IMR-90 (cell line): ENCODE measurements at regions not wholly inside any gene's neighbourhood (a gene's known extent, or its start where the extent isn't known, plus 50 kb on each side); places are given as distances from the start of the nearest gene placed in this dataset.

Experiments
- ATAC-seq: fragments of 200-7000 bp; cut with Tn5 transposase; 2 replicates; pipeline ENCODE4 v1.9.1; 2020; ENCODE audit warnings: low read depth, mild to moderate bottlenecking, moderate library complexity
- BruUV-seq: library from RNA; stranded (reverse); fragments of 400-500 nt; replicated peaks from 2 replicates; lab custom pipeline; 2021; lab: Mats Ljungman, UMichigan
- CTCF ChIA-PET: fragments of 300-600 bp; formaldehyde crosslinking; extraction: SDS; loops from one replicate; lab custom pipeline; 2021; ENCODE audit warnings: antibody characterized with exemption; lab: Yijun Ruan, JAX
- POLR2A ChIA-PET: fragments of 300-600 bp; sonication (Branson Sonifier 250); formaldehyde crosslinking; loops from one replicate; lab custom pipeline; 2022; ENCODE audit warnings: antibody characterized with exemption; ENCODE audit not compliant: unreplicated experiment; lab: Charles Lee
- DNase-seq: peaks from one replicate; pipeline ENCODE4 v3.0.0; 2013
- H2AFZ ChIP-seq: replicated peaks from 2 replicates; pipeline ENCODE3; 2013; ENCODE audit warnings: low read length, mild to moderate bottlenecking; ENCODE audit not compliant: poor library complexity
- H2AK5ac ChIP-seq: 2 replicates; pipeline ENCODE4 v1.6.1; 2013; ENCODE audit warnings: low read depth, low read length, inconsistent platforms
- H2AK9ac ChIP-seq: replicated peaks from 2 replicates; pipeline ENCODE3; 2013; ENCODE audit warnings: mild to moderate bottlenecking, low read depth, low read length, moderate library complexity; ENCODE audit not compliant: poor library complexity
- H2BK120ac ChIP-seq: 2 replicates; pipeline ENCODE4 v1.6.1; 2013; ENCODE audit warnings: low read depth, low read length, inconsistent platforms
- H2BK15ac ChIP-seq: 3 replicates; pipeline ENCODE4 v1.6.1; 2013; ENCODE audit warnings: low read depth, low read length, inconsistent platforms
- H2BK20ac ChIP-seq: 2 replicates; pipeline ENCODE4 v1.6.1; 2013; ENCODE audit warnings: low read depth, mild to moderate bottlenecking, inconsistent platforms, low read length, moderate library complexity
- H2BK5ac ChIP-seq: 2 replicates; pipeline ENCODE4 v1.6.1; 2013; ENCODE audit warnings: mild to moderate bottlenecking, low read depth, low read length, inconsistent platforms; ENCODE audit not compliant: poor library complexity, severe bottlenecking
- H3K14ac ChIP-seq: replicated peaks from 2 replicates; pipeline ENCODE4 v1.6.1; 2013; ENCODE audit warnings: low read depth, low read length, inconsistent platforms
- H3K18ac ChIP-seq: 2 replicates; pipeline ENCODE4 v1.6.1; 2013; ENCODE audit warnings: low read depth, low read length, control low read depth
- H3K23ac ChIP-seq: 2 replicates; pipeline ENCODE4 v1.6.1; 2013; ENCODE audit warnings: low read depth, low read length, inconsistent platforms
- H3K27ac ChIP-seq: 2 replicates; pipeline ENCODE4 v1.5.1; 2013; ENCODE audit warnings: mild to moderate bottlenecking, control low read depth, low read length; ENCODE audit not compliant: insufficient read depth
- H3K27me3 ChIP-seq: 2 replicates; pipeline ENCODE4 v1.6.1; 2013; ENCODE audit warnings: low read length; ENCODE audit not compliant: control insufficient read depth, insufficient read depth
- H3K36me3 ChIP-seq: 2 replicates; pipeline ENCODE4 v1.6.1; 2013; ENCODE audit warnings: low read length, mixed read lengths; ENCODE audit not compliant: control insufficient read depth, insufficient read depth
- H3K4ac ChIP-seq: 2 replicates; pipeline ENCODE4 v1.6.1; 2013; ENCODE audit warnings: low read depth, low read length, inconsistent platforms
- H3K4me1 ChIP-seq: 2 replicates; pipeline ENCODE4 v1.6.1; 2013; ENCODE audit warnings: low read length, mixed read lengths; ENCODE audit not compliant: control insufficient read depth, insufficient read depth
- H3K4me2 ChIP-seq: 2 replicates; pipeline ENCODE4 v1.6.1; 2013; ENCODE audit warnings: low read depth, mild to moderate bottlenecking, control low read depth, low read length, moderate library complexity
- H3K4me3 ChIP-seq: 2 replicates; pipeline ENCODE4 v1.5.1; 2013; ENCODE audit warnings: low read depth, mild to moderate bottlenecking, control low read depth, low read length, moderate library complexity; ENCODE audit not compliant: insufficient read depth
- H3K56ac ChIP-seq: 2 replicates; pipeline ENCODE4 v1.6.1; 2013; ENCODE audit warnings: low read length, inconsistent platforms; ENCODE audit not compliant: insufficient read depth; ENCODE audit errors: extremely low read depth
- H3K79me1 ChIP-seq, 2 experiments: 2 replicates each; pipeline ENCODE4 v1.6.1; 2013; ENCODE audit warnings: low read length in 2 of 2, inconsistent platforms in 1 of 2, low read depth in 1 of 2
- H3K9ac ChIP-seq: 2 replicates; pipeline ENCODE4 v1.6.1; 2013; ENCODE audit warnings: low read depth, low read length, control low read depth
- H3K9me1 ChIP-seq: 2 replicates; pipeline ENCODE4 v1.6.1; 2013; ENCODE audit warnings: low read length, inconsistent platforms; ENCODE audit not compliant: insufficient read depth
- H3K9me3 ChIP-seq: 2 replicates; pipeline ENCODE4 v1.6.1; 2013; ENCODE audit warnings: low read length; ENCODE audit not compliant: control insufficient read depth, insufficient read depth
- H4K20me1 ChIP-seq: 2 replicates; pipeline ENCODE4 v1.6.1; 2013; ENCODE audit warnings: low read length, inconsistent platforms; ENCODE audit not compliant: insufficient read depth
- H4K5ac ChIP-seq: 2 replicates; pipeline ENCODE4 v1.6.1; 2013; ENCODE audit warnings: mild to moderate bottlenecking, low read depth, low read length, control low read depth
- H4K8ac ChIP-seq, 2 experiments: 2 replicates each; pipeline ENCODE4 v1.6.1; 2013; ENCODE audit warnings: low read depth in 2 of 2, low read length in 2 of 2, control low read depth in 1 of 2, inconsistent platforms in 1 of 2
- H4K91ac ChIP-seq: 2 replicates; pipeline ENCODE4 v1.6.1; 2013; ENCODE audit warnings: low read depth, low read length, inconsistent platforms; ENCODE audit not compliant: insufficient read depth
- BHLHE40 ChIP-seq: fragments of 150-350 bp; IDR thresholded peaks from 2 replicates; pipeline ENCODE4 v1.6.1; 2016; ENCODE audit warnings: mild to moderate bottlenecking, low read depth, low read length
- CEBPB ChIP-seq: IDR thresholded peaks from 2 replicates; pipeline ENCODE4 v1.6.1; 2012; ENCODE audit warnings: low read depth, low read length, improper control_type of control experiment
- CHD1 ChIP-seq: IDR thresholded peaks from 2 replicates; pipeline ENCODE4 v1.6.1; 2012; ENCODE audit warnings: low read depth, low read length, improper control_type of control experiment
- FOS ChIP-seq: fragments of 150-350 bp; IDR thresholded peaks from 2 replicates; pipeline ENCODE4 v1.6.1; 2016; ENCODE audit warnings: low read depth, low read length
- MAZ ChIP-seq: IDR thresholded peaks from 2 replicates; pipeline ENCODE4 v1.6.1; 2012; ENCODE audit warnings: low read depth, mild to moderate bottlenecking, low read length, improper control_type of control experiment, moderate library complexity, borderline replicate concordance
- WGBS, 2 experiments: methylation state at CpG; one replicate each; pipeline versions ENCODE4 v1.1.5 to v1.1.7; 2013; ENCODE audit warnings: missing lambda C conversion rate in 2 of 2; ENCODE audit not compliant: insufficient read length in 1 of 2; ENCODE audit errors: extremely low coverage in 2 of 2; 5-methylcytosine and 5-hydroxymethylcytosine counted together
- dilution Hi-C: fragments of 300-500 bp; cut with HindIII; formaldehyde crosslinking; loops from one replicate; pipeline ENCODE4 v1.14.3; 2018; ENCODE audit warnings: low sequenced_read_pairs; ENCODE audit not compliant: unreplicated experiment
- in situ Hi-C: fragments of 300-500 bp; cut with MboI; formaldehyde crosslinking; loops from 3 replicates; pipeline ENCODE4 v1.14.3; 2019; ENCODE audit warnings: low sequenced_read_pairs, inconsistent platforms, mixed read lengths
- intact Hi-C: fragments of 100-400 bp; cut with micrococcal nuclease; formaldehyde crosslinking; loops from 2 replicates; pipeline ENCODE4 v1.10.0; 2022
- TF ChIP-seq, protein P1 (sequence below): conservative IDR thresholded peaks from 2 replicates; pipeline ENCODE4 v1.5.1; 2012; ENCODE audit warnings: mild to moderate bottlenecking, low read depth, low read length, improper control_type of control experiment

DNA sequence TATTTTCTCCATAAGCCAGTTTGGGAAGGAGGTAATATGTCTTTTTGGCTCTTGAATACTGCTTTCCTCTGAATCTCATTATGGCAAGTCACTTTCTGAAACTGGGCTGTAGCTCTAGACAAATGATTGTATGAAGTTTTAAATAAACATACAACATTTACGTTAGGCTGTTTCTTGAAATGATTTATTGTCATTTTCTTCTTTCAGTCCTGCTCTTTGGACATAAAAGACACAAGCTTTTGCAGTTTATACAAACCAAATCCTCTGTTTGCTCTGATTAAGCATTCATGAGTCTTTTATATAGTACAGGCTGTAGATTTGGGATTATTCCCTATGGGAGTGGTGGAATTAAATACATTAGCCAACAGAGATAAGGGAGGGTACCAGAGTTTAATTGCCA is 139.7 kb downstream of the CEP120 start:
- no peak overlapping the region for H2AK9ac ChIP-seq
- H3K14ac ChIP-seq: no peak overlapping the region
- CTCF ChIA-PET: no interaction called here
- no peak overlapping the region for H2AFZ ChIP-seq
- WGBS, 2 experiments: no CpG with 5 or more reads among the region's 1 CpG
- no peak overlapping the region for H3K56ac ChIP-seq
- no peak overlapping the region for H4K5ac ChIP-seq
- H2BK15ac ChIP-seq: no peak overlapping the region
- no peak overlapping the region for H3K4me2 ChIP-seq
- no peak overlapping the region for H2AK5ac ChIP-seq
- ATAC-seq: no peak
- H3K27ac ChIP-seq: no peak overlapping the region
- no peak overlapping the region for H3K4ac ChIP-seq
- H4K91ac ChIP-seq: no peak overlapping the region
- no peak overlapping the region for H3K9ac ChIP-seq
- H3K18ac ChIP-seq: no peak overlapping the region
- no peak overlapping the region for H2BK5ac ChIP-seq
- H3K36me3 ChIP-seq: no peaks in the 10 kb centered on the region
- H4K8ac ChIP-seq: no peak overlapping the region
- in situ Hi-C loops: no loop called here
- H4K20me1 ChIP-seq: no peaks in the 10 kb centered on the region
- no peaks in the 10 kb centered on the region for H3K9me3 ChIP-seq
- H2BK120ac ChIP-seq: no peak overlapping the region
- no TSS peak for BruUV-seq
- no peaks in the 10 kb centered on the region for H3K4me1 ChIP-seq
- TF ChIP-seq MAZ: no peak
- TF ChIP-seq, protein P1, sequence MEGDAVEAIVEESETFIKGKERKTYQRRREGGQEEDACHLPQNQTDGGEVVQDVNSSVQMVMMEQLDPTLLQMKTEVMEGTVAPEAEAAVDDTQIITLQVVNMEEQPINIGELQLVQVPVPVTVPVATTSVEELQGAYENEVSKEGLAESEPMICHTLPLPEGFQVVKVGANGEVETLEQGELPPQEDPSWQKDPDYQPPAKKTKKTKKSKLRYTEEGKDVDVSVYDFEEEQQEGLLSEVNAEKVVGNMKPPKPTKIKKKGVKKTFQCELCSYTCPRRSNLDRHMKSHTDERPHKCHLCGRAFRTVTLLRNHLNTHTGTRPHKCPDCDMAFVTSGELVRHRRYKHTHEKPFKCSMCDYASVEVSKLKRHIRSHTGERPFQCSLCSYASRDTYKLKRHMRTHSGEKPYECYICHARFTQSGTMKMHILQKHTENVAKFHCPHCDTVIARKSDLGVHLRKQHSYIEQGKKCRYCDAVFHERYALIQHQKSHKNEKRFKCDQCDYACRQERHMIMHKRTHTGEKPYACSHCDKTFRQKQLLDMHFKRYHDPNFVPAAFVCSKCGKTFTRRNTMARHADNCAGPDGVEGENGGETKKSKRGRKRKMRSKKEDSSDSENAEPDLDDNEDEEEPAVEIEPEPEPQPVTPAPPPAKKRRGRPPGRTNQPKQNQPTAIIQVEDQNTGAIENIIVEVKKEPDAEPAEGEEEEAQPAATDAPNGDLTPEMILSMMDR: no peak
- TF ChIP-seq CEBPB: no peak
- no peak for TF ChIP-seq FOS
- no peak for TF ChIP-seq CHD1
- no peak for TF ChIP-seq BHLHE40
- H3K23ac ChIP-seq: no peak overlapping the region
- intact Hi-C loops: no loop called here
- peaks cover 7% of the 10 kb centered on the region for H3K27me3 ChIP-seq
- H2BK20ac ChIP-seq: no peak overlapping the region
- no peaks in the 10 kb centered on the region for H3K9me1 ChIP-seq
- no peak for DNase-seq
- POLR2A ChIA-PET: no interaction called here
- H3K4me3 ChIP-seq: no peak overlapping the region
- dilution Hi-C loops: no loop called here
- H3K79me1 ChIP-seq: no peaks in the 10 kb centered on the region
